GM19397 (cell line): ENCODE measurements at regions not wholly inside any gene's neighbourhood (a gene's known extent, or its start where the extent isn't known, plus 50 kb on each side); places are given as distances from the start of the nearest gene placed in this dataset.
"Not testable (repeated sequence)": the region's sequence is repeated elsewhere in the genome, so short reads cannot be mapped to it uniquely, and the experiment has no call there.

ENCODE experiments used
- ATAC-seq: cut with Tn5 transposase; IDR thresholded peaks from one replicate; pipeline ENCODE4 v1.9.1; 2021; ENCODE audit warnings: mild to moderate bottlenecking, moderate library complexity; ENCODE audit not compliant: unreplicated experiment

DNA sequence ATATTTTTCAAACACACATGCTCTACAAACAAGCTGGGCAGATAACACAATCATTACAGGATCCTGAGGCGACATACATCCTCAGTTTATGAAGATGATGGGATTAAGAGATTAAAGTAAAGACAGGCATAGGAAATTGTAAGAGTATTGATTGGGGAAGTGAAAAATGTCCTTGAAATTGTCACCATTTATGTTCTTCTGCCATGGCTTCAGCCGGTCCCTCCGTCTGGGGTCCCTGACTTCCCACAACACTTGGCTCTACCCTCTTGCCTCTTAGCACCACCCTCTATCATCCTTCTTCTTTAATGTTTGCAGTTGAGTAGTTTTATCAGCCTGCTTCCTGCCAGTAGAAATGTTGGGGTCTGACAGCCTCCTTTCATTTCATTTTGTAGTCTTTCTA lies 244.4 kb downstream of the DAD1 start:
- ATAC-seq: no peak

DNA sequence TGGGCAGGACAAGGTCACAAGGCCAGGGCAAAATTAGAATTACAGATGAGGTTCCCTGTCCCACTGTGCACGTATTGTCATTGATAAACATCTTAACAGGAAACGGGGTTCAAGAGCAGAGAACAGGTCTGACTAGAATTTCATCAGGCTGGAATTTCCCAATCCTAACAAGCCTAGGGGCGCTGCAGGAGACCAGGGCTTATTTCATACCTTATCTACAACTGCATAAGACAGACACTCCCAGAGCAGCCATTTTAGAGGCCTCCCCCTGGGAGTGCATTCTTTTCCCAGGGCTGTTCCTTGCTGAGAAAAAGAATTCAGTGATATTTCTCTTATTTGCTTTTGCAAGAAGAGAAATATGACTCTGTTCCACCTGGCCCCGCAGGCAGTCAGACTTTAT lies 244.8 kb downstream of the DAD1 start:
- ATAC-seq: not testable (repeated sequence)

DNA sequence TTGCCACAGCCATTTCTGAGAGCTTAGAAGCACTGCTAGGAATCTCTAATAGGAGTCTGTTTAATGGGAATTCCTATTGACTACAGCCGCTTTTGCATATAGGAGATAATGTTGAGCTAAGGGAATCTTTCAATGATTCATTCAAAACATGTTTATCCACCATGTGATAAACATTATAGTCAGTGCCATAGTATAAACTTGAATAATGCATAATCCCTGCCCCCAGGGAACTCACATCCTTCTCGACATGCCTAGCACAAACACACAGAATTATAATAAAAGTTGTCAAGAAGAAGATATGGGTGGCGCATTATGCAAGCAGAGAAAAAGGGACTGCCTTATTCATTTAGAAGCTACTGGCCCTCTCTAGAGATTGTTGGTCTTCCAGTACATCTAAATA lies 248.0 kb downstream of the DAD1 start:
- ATAC-seq: no peak

DNA sequence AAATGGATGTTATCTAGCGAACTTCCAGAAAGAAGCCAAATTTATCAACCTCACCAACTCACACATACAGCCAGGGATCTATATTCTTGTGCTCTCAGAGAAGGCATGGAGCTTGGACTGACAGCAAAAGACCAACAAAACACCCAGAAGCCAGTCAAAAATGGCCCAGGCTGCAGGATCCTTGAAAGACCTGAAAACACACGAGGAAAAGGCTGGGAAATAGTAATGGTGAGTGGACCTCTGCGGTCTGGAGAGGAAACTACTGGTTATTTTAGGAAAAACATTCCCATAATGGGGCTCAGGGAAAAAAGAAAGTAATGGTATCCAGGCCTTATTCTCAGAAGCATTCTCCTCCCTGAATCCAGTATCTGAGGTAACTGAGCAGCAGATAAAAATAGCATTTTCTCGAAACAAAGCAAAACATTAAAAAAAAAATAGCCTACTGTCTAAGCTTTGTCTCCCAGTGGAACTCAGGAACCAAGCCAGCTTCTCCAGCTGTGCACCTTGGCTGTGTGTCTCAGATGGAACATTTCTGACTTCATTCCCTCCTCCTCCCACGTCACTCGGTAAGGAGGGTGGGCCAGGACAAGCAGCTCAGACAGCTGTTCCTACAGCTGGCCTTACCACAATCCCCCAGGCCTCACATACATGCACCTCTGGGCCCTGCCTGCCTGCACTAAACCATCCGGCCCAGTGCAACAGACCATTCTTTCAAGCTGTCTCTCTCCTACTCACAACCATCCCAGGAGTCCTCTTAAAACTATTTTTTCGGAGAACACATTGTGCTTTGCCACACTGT lies 249.9 kb downstream of the DAD1 start:
- no peak for ATAC-seq

DNA sequence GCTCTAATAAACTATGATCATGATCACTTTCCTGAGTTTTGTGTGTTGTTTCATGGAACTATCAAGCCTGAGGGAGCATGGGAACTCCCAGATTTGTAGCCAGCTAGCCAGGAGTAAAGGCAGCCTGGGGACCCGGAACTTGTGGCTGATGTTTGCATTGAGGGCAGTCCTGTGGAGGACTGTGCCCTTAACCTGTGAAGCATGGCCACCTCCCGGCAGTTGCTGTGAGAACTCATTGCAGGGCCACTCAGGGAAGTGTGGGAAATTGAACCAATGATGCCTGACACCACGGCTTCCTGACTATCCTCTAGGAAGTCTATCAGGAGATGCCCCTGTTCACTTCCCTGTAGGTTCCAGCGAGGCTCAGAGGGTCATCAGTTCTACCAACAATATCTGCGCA lies 250.6 kb downstream of the DAD1 start:
- no peak for ATAC-seq

DNA sequence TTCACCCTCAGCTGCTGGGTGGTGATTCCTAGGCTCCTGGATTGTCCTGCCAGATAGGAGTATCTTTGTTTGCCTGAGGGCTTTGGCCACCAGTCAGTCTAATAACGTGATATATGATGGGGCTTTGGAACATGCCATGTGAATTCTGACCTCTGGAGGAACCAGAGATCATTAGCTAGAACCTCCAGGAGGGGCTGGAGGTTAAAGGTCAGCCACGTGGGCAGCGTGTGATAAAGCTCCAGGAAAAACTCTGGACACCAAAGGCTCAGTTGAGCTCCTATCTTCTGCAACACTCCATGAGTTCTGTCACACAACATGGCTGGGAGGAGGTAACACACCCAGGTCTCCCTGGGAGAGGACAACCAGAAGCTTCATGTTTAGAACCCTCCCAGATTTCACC lies 251.1 kb downstream of the DAD1 start:
- no peak for ATAC-seq

DNA sequence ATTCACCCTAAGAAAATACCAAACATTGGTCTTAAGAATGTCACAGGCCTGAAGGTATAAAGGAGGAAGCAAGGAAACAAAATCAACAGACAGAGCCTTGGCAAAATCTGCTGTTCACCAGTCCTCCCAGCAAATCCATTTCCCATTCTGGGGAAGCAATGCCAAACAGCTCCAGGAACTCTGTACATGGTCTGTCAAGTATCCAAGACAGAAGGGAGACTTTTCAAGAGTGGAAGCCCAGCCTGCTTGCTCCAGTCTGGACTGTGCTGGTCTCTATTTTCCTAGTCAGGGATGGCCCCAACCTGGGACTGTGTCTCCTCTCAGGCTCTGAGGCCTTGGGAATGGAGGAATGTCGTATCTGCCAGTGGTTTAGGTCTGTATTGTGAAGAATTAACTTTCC lies 251.5 kb downstream of the DAD1 start:
- no peak for ATAC-seq

DNA sequence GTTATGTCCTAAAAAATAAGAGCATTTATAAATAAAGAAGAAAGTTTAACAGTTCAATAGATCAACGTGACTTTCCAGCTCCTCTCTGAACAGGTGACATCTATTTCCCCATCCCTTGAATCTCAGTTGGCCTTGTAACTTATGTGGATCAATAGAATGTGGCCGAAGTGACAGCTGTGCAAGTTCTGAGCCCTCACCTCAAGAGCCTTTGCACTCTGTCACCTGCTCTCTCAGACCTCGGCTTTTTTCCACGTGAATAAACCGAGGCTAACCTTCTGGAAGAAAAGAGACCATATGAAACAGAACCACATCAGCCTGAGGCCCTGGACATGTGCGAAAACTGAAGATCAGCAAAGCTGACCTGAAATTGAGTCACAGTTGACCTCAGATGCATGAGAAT lies 253.0 kb downstream of the DAD1 start:
- ATAC-seq: no peak

DNA sequence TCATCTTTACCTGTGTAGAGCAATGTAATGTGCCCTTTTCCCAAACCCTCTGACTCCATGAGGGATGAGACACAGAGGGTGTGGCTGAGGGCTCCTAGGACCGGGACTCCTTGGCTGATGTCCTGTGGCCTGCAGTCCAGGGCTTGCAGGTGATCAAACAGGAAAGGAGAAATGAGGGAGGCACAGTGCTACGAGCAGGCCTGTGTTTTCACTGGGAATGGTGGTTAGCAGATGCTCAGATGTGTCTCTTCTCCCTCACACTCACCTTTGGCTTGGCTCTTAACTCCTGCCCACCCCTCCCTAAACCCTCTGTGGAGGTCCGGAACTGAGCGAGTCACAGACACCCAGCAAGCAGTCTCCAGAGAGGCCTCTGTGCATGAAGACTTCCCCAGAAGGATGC lies 254.4 kb downstream of the DAD1 start:
- ATAC-seq: no peak

DNA sequence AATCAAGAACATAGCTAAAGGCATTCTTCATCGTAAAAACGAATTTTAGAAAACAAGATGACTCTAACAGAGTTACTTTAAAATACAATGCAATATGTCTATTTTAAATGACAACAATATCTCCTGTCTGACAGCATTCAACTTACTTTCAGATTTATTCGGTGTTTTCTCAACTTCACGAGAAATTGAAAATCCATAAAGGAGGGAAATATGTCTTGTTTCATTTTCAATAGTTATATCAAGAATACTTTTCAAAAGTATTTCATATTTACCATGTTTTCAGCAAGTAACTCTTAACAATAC lies 254.8 kb downstream of the DAD1 start:
- ATAC-seq: no peak

DNA sequence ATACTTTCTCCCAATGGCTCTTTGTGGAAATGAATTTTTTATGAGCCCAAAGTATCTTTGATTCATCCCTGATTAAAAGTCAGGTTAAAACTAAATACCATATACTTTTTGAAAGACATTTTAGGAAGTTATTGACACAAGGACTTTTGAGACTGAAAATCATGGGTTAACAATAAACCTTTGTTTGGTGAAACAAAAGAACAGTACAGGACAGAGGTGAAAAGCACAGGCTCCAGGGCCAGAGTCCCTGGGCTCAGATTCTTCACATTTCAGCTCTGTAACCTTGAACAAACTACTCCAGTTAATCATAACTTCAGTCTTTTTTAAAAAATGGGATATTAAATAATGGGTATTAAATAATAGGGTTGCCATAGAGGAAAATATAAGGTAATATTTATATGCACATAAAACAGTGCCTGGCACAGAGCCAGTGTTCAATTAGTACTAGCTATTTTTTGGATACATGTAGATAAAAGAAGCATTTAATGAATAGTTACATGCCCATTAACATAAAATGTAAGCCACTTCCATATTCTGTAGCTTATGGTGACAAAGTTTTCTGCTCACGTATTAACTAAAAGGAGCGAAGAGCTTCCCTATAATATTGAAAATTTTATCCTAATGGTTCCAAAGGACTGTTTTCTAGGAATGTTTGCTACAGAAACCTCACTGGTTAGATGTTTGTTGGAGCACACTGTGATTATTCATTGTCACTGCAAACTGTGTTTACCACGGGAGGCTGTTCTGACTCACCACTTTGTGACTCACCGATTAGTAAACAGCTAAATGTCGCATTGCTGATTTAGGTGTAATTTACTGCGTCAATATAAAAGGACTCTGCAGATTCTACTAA lies 255.4 kb downstream of the DAD1 start:
- ATAC-seq: no peak

DNA sequence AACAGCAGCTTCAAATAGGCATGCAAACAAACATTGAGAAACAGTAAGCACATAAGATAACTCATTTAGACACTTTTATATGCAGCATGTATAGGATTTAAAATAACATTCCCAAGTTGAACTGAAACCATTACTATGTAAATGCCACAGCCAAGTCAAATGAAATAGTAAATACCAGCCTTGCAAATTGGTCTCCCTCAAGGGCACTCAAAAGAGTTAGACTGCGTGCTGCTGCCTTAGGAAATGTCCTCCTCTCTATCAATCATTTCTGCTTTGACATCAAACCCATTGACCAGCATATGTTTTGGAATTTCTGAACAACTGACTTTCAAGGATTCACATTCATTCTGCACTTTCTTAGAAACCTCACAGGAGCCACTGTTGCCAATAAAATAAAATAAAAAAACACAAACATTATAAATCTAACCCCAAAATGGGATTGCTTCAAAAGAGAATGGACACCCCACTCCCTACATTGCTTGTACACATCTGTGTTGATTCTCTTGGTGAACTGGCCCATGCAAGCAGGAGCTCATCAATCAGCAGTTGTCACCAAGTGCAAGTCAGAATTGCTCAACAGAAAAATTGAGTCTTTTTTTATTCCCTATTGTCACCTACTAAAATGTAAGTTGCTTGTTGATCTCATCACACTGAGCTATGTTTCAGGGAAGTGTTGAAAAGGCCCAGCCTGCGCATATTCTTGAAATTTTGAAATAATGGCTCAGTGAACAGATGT lies 256.2 kb downstream of the DAD1 start:
- no peak for ATAC-seq

DNA sequence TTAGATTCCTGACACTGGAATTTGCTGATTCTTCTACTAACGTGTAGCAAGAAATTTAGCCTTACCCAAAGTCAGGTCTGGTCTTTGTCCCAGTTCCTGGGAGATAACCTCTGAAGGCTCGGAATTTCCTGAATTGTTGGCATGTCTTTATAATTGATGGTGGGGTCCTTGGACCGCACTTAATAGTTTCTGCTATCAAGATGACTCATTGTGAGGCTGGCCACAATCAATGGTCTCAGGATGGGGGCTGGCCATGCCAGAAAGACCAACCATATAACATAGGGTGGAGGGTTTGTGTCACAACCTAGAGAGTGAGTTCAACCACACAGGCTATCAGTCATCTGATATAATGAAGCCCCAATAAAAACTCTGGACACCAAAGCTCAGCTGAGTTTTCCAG lies 259.7 kb downstream of the DAD1 start:
- no peak for ATAC-seq

DNA sequence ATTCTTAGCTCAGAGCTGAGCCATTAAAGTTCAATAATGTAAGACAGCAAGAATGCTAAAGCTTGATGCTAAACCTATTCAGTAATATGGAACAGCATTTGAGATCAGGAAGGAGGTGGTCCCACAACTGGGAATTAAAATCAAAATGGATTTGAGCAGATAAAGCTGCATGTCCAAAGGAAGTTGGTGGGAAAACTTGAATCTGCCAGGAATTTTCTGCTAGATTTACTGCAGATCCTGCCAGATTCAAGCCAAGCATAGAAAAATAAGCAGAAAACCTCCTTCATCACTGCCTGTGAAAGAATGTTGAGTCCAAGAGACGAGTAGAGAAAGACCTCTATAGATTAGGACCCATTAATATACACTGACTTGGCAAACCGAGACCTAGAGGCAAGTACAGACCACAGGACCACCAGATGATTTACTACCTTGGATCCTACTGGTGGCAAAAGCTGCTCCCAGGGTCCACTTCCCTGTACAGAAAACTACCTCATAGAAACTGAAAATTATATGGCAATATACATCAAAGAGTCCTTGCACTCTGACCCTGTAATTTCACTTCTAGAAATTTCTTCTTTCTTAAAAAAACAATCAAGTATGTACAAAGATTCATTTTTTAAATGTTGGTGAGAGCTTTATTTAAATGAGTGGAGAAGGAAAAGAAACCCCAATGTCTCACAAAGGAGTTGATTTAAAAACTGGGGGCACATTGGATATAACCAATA lies 263.2 kb downstream of the DAD1 start:
- ATAC-seq: no peak

DNA sequence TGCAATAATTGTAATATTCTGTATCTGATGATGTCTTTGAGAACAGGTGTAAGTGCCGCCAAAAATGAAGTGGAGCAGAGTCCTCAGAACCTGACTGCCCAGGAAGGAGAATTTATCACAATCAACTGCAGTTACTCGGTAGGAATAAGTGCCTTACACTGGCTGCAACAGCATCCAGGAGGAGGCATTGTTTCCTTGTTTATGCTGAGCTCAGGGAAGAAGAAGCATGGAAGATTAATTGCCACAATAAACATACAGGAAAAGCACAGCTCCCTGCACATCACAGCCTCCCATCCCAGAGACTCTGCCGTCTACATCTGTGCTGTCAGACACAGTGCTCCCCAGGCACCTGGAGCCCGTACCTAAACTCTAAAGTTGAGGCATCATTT lies 268.7 kb downstream of the DAD1 start:
- ATAC-seq: no peak

DNA sequence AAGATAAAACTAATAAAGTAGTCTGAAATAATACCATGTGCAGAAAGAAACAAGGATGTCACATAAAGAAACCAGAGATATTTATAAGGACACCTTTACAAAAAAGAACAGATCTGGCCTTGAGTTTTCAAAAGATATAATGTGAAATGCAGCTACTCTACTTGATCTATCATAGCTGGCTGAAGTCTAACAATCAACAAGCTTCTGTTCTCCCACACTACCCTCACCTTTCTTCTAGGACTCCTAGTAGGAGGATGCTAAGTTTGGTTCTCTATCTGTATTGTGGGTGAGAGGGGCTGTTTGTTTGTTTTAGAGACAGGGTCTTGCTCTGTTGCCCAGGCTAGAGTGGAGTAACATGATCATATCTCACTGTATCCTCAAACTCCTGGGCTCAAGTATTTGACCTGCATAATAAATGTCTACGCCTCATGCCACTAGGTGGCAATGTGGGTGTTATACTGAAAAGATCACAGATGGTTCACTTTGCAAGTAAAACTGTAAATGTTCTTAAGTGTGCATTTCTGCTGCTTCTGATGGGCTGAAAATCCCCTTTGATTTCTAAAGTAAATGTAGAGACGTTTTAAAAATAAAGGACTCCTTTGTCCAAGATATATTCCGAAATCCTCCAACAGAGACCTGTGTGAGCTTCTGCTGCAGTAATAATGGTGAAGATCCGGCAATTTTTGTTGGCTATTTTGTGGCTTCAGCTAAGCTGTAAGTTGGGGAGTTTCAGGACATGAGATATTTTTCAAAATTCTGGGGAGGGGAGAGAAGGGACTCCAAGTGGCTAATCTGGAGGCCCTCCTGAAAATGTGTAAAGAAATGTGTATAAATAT lies 269.3 kb downstream of the DAD1 start:
- no peak for ATAC-seq

DNA sequence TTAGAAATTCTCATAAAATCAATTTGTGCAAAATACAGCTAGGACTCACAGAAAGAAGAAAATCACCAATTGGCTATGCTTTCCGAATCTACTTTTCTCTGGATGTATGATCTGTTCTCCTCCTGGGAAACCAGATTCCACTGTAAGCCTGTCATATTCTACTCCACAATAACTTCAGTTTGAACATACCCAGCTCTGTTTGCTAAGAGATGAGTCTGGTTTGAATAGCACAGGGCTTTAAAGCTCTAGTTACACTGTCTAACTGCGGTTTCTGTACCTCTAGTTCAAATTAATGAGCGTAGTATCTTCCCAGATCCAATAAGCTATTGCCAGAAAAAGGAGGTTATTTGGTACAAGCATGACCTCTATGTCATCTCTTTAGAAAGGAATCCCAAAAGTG lies 270.1 kb downstream of the DAD1 start:
- ATAC-seq: no peak

DNA sequence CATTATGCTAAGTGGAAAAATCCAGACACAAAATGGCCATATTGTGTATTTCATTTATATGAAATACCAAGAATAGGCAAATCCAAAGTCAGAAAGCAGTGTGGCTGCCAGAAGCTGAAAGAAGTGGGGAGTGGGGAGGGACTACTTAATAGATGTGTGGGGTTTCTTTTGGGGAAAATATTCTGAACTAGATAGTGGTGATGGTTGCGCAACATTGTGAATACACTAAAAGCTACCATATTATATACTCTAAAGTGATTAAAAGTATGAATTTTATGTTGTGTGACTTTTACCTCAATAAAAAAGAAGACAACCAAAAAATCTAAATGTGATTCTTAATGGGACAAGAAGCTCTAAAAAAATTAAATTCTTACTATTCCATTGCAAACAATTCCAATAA lies 272.6 kb downstream of the DAD1 start:
- ATAC-seq: no peak

DNA sequence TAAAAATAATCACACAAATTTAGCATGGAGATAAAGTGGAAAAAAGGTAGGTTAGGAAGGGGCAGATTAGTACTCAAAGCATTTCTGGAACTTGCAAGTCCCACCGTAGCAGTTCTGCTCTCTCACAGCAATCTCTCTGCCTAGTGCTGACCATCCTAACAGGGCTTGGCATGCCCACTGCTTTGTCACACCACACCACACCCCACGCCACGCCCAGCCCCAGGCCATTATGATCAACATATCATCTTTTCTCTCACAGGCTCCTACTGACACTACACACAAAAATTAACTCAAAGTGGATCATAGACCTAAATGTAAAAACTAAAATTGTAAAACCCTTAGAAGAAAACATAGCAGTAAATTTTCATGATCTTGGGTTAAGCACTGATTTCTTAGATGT lies 273.7 kb downstream of the DAD1 start:
- no peak for ATAC-seq

DNA sequence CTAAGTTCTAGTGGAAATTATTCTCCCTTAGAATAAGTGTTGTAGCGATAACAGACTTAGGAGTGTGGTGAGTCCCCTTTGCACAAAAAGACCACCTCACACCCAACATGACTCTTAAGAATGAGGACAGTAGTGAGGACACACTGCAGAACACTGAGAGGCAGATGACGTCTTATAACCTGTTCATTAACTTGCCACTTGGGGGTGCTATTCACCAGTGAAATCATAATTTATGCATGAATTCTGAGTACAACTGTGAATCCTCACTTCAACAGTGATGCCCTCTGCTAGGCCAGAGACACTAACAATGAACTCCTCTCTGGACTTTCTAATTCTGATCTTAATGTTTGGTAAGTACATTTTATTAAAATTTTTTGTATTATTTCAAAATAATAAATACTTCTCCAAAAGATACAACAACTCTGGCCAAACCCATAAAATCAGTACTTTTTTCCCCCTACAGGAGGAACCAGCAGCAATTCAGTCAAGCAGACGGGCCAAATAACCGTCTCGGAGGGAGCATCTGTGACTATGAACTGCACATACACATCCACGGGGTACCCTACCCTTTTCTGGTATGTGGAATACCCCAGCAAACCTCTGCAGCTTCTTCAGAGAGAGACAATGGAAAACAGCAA lies 274.7 kb downstream of the DAD1 start:
- ATAC-seq: peak; percentile 57
